T-helper 2 cell treated with Interferon-gamma antibody and Interleukin-4, amounts not matched to agents 100 ng/mL and 5 ng/mL, for 36 hours (primary cell): ENCODE measurements at regions not wholly inside any gene's neighbourhood (a gene's known extent, or its start where the extent isn't known, plus 50 kb on each side); places are given as distances from the start of the nearest gene placed in this dataset.
"Not testable (repeated sequence)": the region's sequence is repeated elsewhere in the genome, so short reads cannot be mapped to it uniquely, and the experiment has no call there.

ENCODE experiments used
- intact Hi-C: fragments of 100-400 bp; cut with micrococcal nuclease; formaldehyde crosslinking; loops from one replicate; pipeline ENCODE4 v1.15.1; 2023

GRCh38 chr12:91702843-91703425, 442.7 kb downstream of the BTG1 start:
- intact Hi-C loops: no loop called here

- intact Hi-C loops: no loop called here
Measured at GRCh38 chr12:91695964-91696363, 449.7 kb downstream of the BTG1 start.

- intact Hi-C loops: not testable (repeated sequence)
Measured at GRCh38 chr12:91695406-91695805, 450.2 kb downstream of the BTG1 start.

GRCh38 chr12:91690531-91690930, 455.1 kb downstream of the BTG1 start:
- intact Hi-C loops: no loop called here

- intact Hi-C loops: no loop called here
Measured at GRCh38 chr12:91687052-91688017, 458.3 kb downstream of the BTG1 start.

GRCh38 chr12:91685917-91686316, 459.7 kb downstream of the BTG1 start:
- intact Hi-C loops: no loop called here

- intact Hi-C loops: no loop called here
Measured at GRCh38 chr12:91681751-91682150, 463.9 kb downstream of the BTG1 start.

- intact Hi-C loops: no loop called here
Measured at GRCh38 chr12:91680864-91681263, 464.8 kb downstream of the BTG1 start.

GRCh38 chr12:91677556-91677955, 468.1 kb downstream of the BTG1 start:
- intact Hi-C loops: no loop called here

- intact Hi-C loops: no loop called here
Measured at GRCh38 chr12:91675401-91675800, 470.2 kb downstream of the BTG1 start.

GRCh38 chr12:91672130-91672529, 473.5 kb downstream of the BTG1 start:
- intact Hi-C loops: no loop called here

GRCh38 chr12:91667694-91668093, 478.0 kb downstream of the BTG1 start:
- intact Hi-C loops: no loop called here

GRCh38 chr12:91663744-91664143, 481.1 kb upstream of the DCN start:
- intact Hi-C loops: no loop called here

GRCh38 chr12:91663310-91663709, 480.7 kb upstream of the DCN start:
- intact Hi-C loops: no loop called here

GRCh38 chr12:91662021-91662420, 479.4 kb upstream of the DCN start:
- intact Hi-C loops: no loop called here

- intact Hi-C loops: no loop called here
Measured at GRCh38 chr12:91657032-91657431, 474.4 kb upstream of the DCN start.

GRCh38 chr12:91655966-91656365, 473.3 kb upstream of the DCN start:
- intact Hi-C loops: no loop called here

- intact Hi-C loops: no loop called here
Measured at GRCh38 chr12:91654087-91654486, 471.5 kb upstream of the DCN start.

- intact Hi-C loops: no loop called here
Measured at GRCh38 chr12:91651728-91652127, 469.1 kb upstream of the DCN start.

GRCh38 chr12:91643763-91644162, 461.1 kb upstream of the DCN start:
- intact Hi-C loops: no loop called here

- intact Hi-C loops: no loop called here
Measured at GRCh38 chr12:91640021-91640420, 457.4 kb upstream of the DCN start.

GRCh38 chr12:91639327-91639726, 456.7 kb upstream of the DCN start:
- intact Hi-C loops: no loop called here
